Heart right ventricle (tissue), 16 donors: ENCODE measurements at regions not wholly inside any gene's neighbourhood (a gene's known extent, or its start where the extent isn't known, plus 50 kb on each side); places are given as distances from the start of the nearest gene placed in this dataset.
A peak's percentile ranks its signal among the peaks of the same experiment; 100 is the strongest.

Source experiments
- ATAC-seq, 8 donors: fragments of 200-7000 bp; cut with Tn5 transposase; one replicate each; pipeline ENCODE4 v1.9.1; 2020; ENCODE audit warnings: mild to moderate bottlenecking in 8 of 8, moderate library complexity in 8 of 8, moderate number of reproducible peaks in 1 of 8
- DNase-seq, 2 donors: peaks; one replicate each; pipeline ENCODE4 v3.0.0-alpha.2; 2020
- H3K27ac ChIP-seq, 10 donors: fragments of 200-600 bp; sonication (generic) in 2 of 10; one replicate each; pipeline versions ENCODE4 v1.5.0 to v1.8.0; 2020 to 2022; ENCODE audit warnings: mild to moderate bottlenecking in 3 of 10
- H3K27me3 ChIP-seq, 7 donors: fragments of 200-600 bp; one replicate each; pipeline ENCODE4 v1.8.0; 2021 to 2022; ENCODE audit warnings: mild to moderate bottlenecking in 2 of 7
- H3K36me3 ChIP-seq, 9 donors: fragments of 200-600 bp; sonication (generic) in 1 of 9; one replicate each; pipeline versions ENCODE4 v1.5.0 to v1.8.0; 2020 to 2022; ENCODE audit warnings: mild to moderate bottlenecking in 2 of 9
- H3K4me1 ChIP-seq, 9 donors: fragments of 200-600 bp; sonication (generic) in 1 of 9; one replicate each; pipeline versions ENCODE4 v1.5.0 to v1.8.0; 2020 to 2022; ENCODE audit warnings: mild to moderate bottlenecking in 4 of 9
- H3K4me3 ChIP-seq, 10 donors: fragments of 200-600 bp; sonication (generic) in 2 of 10; one replicate each; pipeline versions ENCODE4 v1.5.0 to v1.8.0; 2020 to 2022; ENCODE audit warnings: mild to moderate bottlenecking in 7 of 10, moderate library complexity in 2 of 10
- H3K9me3 ChIP-seq, 11 donors: fragments of 200-600 bp in 10 of 11; sonication (generic) in 2 of 11; one replicate each; pipeline versions ENCODE4 v1.5.0 to v1.8.0; 2013 to 2022; ENCODE audit warnings: mild to moderate bottlenecking in 2 of 11, control low read depth in 1 of 11, moderate library complexity in 1 of 11
- CTCF ChIP-seq, 9 donors: fragments of 200-600 bp; sonication (generic) in 2 of 9; IDR thresholded peaks; one replicate each; pipeline versions ENCODE4 v1.5.0 to v1.8.0; 2021 to 2022; ENCODE audit warnings: antibody characterized with exemption in 9 of 9, mild to moderate bottlenecking in 5 of 9, moderate library complexity in 1 of 9
- WGBS, 2 donors: extraction: QIAGEN DNeasy Blood & Tissue Kit; methylation state at CpG; one replicate each; pipeline ENCODE4 v1.1.7; 2013; ENCODE audit warnings: inconsistent platforms in 1 of 2; 5-methylcytosine and 5-hydroxymethylcytosine counted together
- intact Hi-C, 10 donors: fragments of 100-400 bp; cut with DNase I; formaldehyde crosslinking; loops; one replicate each; pipeline versions ENCODE4 v1.11.1 to v1.14.2; 2022
- donor health status: Arrhythmogenic right ventricular cardiomyopathy.
- donor health status: ischemic (EF 13 %, LVEDD 7.1; RV severe dilation, severe dysfunction).
- donor health status: healthy with polysubstance abuse.
- donor health status: DM: no; HTN: yes; CAD: no.
- donor health status: DM: no; HTN: no; CAD: no.
- donor health status: ischemic (EF 25% LVEDD 6.9; RV normal size, moderate dysfunction).
- donor health status: ischemic (EF 25% LVEDD 5.7; RV mildly dilated, moderate dysfunction).
- donor health status: healthy.
- donor health status: DM: yes; HTN: yes; CAD: no.
- donor health status: Ischemic cardiomyopathy.
- donor health status: ischemic (EF 35%, LVEDD 5.7; RV mildly dilated, moderate dysfunction).
- donor health status: nonischemic (EF 11% LVEDD 7.7; RV severe dilation, severe dysfunction).
- donor health status: DM: yes; HTN: yes; CAD: no.
- donor health status: PGD.
- donor health status: ischemic (EF 29% LVEDD 5.4; RV normal size, mild dysfunction).
- donor health status: nonischemic (EF 23%, LVEDD 6.1; RV moderate dilation, normal function).

DNA sequence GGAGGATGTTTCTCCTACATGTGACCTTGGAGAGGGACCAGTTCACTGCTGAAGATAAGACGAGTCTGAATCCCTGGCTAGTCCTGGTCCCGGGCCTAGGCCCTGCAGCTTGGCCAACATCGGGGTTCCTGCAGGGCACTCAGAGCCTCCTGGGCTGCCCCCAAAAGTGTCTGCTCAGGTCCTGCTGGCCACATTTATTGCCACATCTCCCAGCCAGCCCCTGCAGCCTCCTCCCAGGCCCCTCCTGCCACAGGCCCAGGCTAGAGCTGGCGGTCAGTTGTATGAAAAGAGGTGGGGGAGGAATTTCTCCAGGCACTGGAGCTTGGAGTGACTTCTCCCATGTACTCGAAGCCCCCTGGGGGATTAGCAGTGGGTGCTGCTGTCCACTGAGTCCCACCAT, 56.5 kb upstream of the PPARA start:
- no peaks in the 10 kb centered on the region for H3K27me3 ChIP-seq
- peaks cover 0 to 76% (median 27%) of the 10 kb centered on the region in 9 donors for H3K36me3 ChIP-seq
- DNase-seq: peak in 1 of 2 donors; percentile 9
- TF ChIP-seq CTCF (IDR thresholded peaks at IDR 0.05): no peak
- peak overlapping the region; percentile 29 to 100 (median 61) for H3K27ac ChIP-seq
- H3K4me1 ChIP-seq: peaks cover 66 to 98% (median 92%) of the 10 kb centered on the region in 9 donors
- H3K4me3 ChIP-seq: peak overlapping the region in 1 of 10 donors; percentile 19
- no peak for ATAC-seq
- intact Hi-C loops: no loop called here
- no peaks in the 10 kb centered on the region for H3K9me3 ChIP-seq
- WGBS, 2 donors: 40 to 46% methylated on average over 5 of the region's 5 CpGs

- no peak for TF ChIP-seq CTCF (IDR thresholded peaks at IDR 0.05)
- intact Hi-C loops: no loop called here
- H3K27ac ChIP-seq: peak overlapping the region in 9 of 10 donors; percentile 29 to 100 (median 62)
- H3K27me3 ChIP-seq: no peaks in the 10 kb centered on the region
- H3K4me3 ChIP-seq: no peak overlapping the region
- H3K36me3 ChIP-seq: peaks cover 0 to 76% (median 30%) of the 10 kb centered on the region in 9 donors
- ATAC-seq: no peak
- 83 to 87% methylated on average over 8 of the region's 8 CpGs for WGBS, 2 donors
- no peaks in the 10 kb centered on the region for H3K9me3 ChIP-seq
- peaks cover 60 to 98% (median 87%) of the 10 kb centered on the region in 9 donors for H3K4me1 ChIP-seq
- no peak for DNase-seq
Observed at GRCh38 chr22:46094676-46095075, 55.6 kb upstream of the PPARA start.

- 76 to 77% methylated on average over 9 of the region's 9 CpGs for WGBS, 2 donors
Observed at GRCh38 chr22:46096051-46096450, 54.3 kb upstream of the PPARA start.

GRCh38 chr22:46096706-46097230, 53.6 kb upstream of the PPARA start:
- no peaks in the 10 kb centered on the region for H3K27me3 ChIP-seq
- intact Hi-C loops: no loop called here
- H3K4me3 ChIP-seq: no peak overlapping the region
- 86 to 89% methylated on average over 14 of the region's 14 CpGs for WGBS, 2 donors
- H3K36me3 ChIP-seq: peaks cover 0 to 76% (median 40%) of the 10 kb centered on the region in 9 donors
- H3K27ac ChIP-seq: peak overlapping the region in 5 of 10 donors; percentile 6 to 60 (median 57)
- TF ChIP-seq CTCF (IDR thresholded peaks at IDR 0.05): no peak
- ATAC-seq: peak in 1 of 8 donors; percentile 5
- no peaks in the 10 kb centered on the region for H3K9me3 ChIP-seq
- no peak for DNase-seq
- peaks cover 48 to 98% (median 76%) of the 10 kb centered on the region in 9 donors for H3K4me1 ChIP-seq

More at GRCh38 chr22:46096051-46096450, 54.3 kb upstream of the PPARA start:
- no peak for DNase-seq
- no peaks in the 10 kb centered on the region for H3K9me3 ChIP-seq
- intact Hi-C loops: no loop called here
- TF ChIP-seq CTCF (IDR thresholded peaks at IDR 0.05): no peak
- no peak overlapping the region for H3K4me3 ChIP-seq
- ATAC-seq: no peak
- peaks cover 52 to 98% (median 77%) of the 10 kb centered on the region in 9 donors for H3K4me1 ChIP-seq
- H3K27me3 ChIP-seq: no peaks in the 10 kb centered on the region
- H3K27ac ChIP-seq: peak overlapping the region in 4 of 10 donors; percentile 20 to 60 (median 48)
- H3K36me3 ChIP-seq: peaks cover 0 to 76% (median 40%) of the 10 kb centered on the region in 9 donors
